Mesothelial cell of epicardium (in vitro differentiated cells): ENCODE measurements at regions not wholly inside any gene's neighbourhood (a gene's known extent, or its start where the extent isn't known, plus 50 kb on each side); places are given as distances from the start of the nearest gene placed in this dataset.

Source experiments
- DNase-seq, 2 experiments: peaks; one replicate each; pipeline ENCODE4 v3.0.0; 2021; ENCODE audit warnings: low spot score in 2 of 2; ENCODE audit not compliant: unreplicated experiment in 2 of 2
- H3K27ac Mint-ChIP-seq: 2 replicates; pipeline ENCODE4 v1.8.0; 2021; ENCODE audit warnings: mixed read lengths
- H3K27me3 Mint-ChIP-seq: 2 replicates; pipeline ENCODE4 v1.8.0; 2021; ENCODE audit warnings: low read depth, mixed read lengths
- H3K36me3 Mint-ChIP-seq: 2 replicates; pipeline ENCODE4 v1.8.0; 2021; ENCODE audit warnings: mixed read lengths
- H3K4me1 Mint-ChIP-seq: 2 replicates; pipeline ENCODE4 v1.8.0; 2021; ENCODE audit warnings: mixed read lengths
- H3K4me3 Mint-ChIP-seq: 2 replicates; pipeline ENCODE4 v1.8.0; 2021; ENCODE audit warnings: mild to moderate bottlenecking, moderate library complexity, mixed read lengths
- H3K9me3 Mint-ChIP-seq: 2 replicates; pipeline ENCODE4 v1.8.0; 2021; ENCODE audit warnings: mixed read lengths
- CTCF ChIP-seq: fragments of 200-600 bp; sonication (generic); IDR thresholded peaks from one replicate; pipeline ENCODE4 v1.5.0; 2021; ENCODE audit warnings: antibody characterized with exemption; ENCODE audit not compliant: unreplicated experiment

GRCh38 chr6:54516321-54516720, 208.1 kb downstream of the TINAG start:
- no peak for TF ChIP-seq CTCF
- Mint-ChIP-seq H3K36me3 (no peaks in the 10 kb centered on the region), H3K27ac (no peak overlapping the region), H3K27me3 (no peaks in the 10 kb centered on the region), H3K4me1 (no peaks in the 10 kb centered on the region), H3K4me3 (no peak overlapping the region), H3K9me3 (no peaks in the 10 kb centered on the region)
- DNase-seq: no peak

- H3K4me3 Mint-ChIP-seq: no peak overlapping the region
- no peaks in the 10 kb centered on the region for H3K27me3 Mint-ChIP-seq
- DNase-seq: no peak
- H3K4me1 Mint-ChIP-seq: no peaks in the 10 kb centered on the region
- no peak for TF ChIP-seq CTCF
- no peaks in the 10 kb centered on the region for H3K9me3 Mint-ChIP-seq
- no peak overlapping the region for H3K27ac Mint-ChIP-seq
- no peaks in the 10 kb centered on the region for H3K36me3 Mint-ChIP-seq
Measured at GRCh38 chr6:54519161-54519560, 210.9 kb downstream of the TINAG start.

GRCh38 chr6:54525731-54526130, 217.5 kb downstream of the TINAG start:
- Mint-ChIP-seq H3K9me3 (peaks cover 18% of the 10 kb centered on the region), H3K4me3 (no peak overlapping the region), H3K4me1 (no peaks in the 10 kb centered on the region), H3K27me3 (no peaks in the 10 kb centered on the region), H3K36me3 (peaks cover 4% of the 10 kb centered on the region), H3K27ac (no peak overlapping the region)
- no peak for TF ChIP-seq CTCF
- no peak for DNase-seq

GRCh38 chr6:54533567-54533966, 225.3 kb downstream of the TINAG start:
- no peak for TF ChIP-seq CTCF
- no peak for DNase-seq
- no peaks in the 10 kb centered on the region for H3K27me3 Mint-ChIP-seq
- H3K27ac Mint-ChIP-seq: no peak overlapping the region
- no peaks in the 10 kb centered on the region for H3K4me1 Mint-ChIP-seq
- H3K36me3 Mint-ChIP-seq: peaks cover under 1% of the 10 kb centered on the region
- peaks cover under 1% of the 10 kb centered on the region for H3K9me3 Mint-ChIP-seq
- H3K4me3 Mint-ChIP-seq: no peak overlapping the region

GRCh38 chr6:54535568-54535967, 227.3 kb downstream of the TINAG start:
- H3K4me1 Mint-ChIP-seq: no peaks in the 10 kb centered on the region
- no peak overlapping the region for H3K27ac Mint-ChIP-seq
- no peak for TF ChIP-seq CTCF
- no peaks in the 10 kb centered on the region for H3K27me3 Mint-ChIP-seq
- H3K36me3 Mint-ChIP-seq: no peaks in the 10 kb centered on the region
- DNase-seq: no peak
- no peak overlapping the region for H3K4me3 Mint-ChIP-seq
- H3K9me3 Mint-ChIP-seq: no peaks in the 10 kb centered on the region

GRCh38 chr6:54541541-54541940, 233.3 kb downstream of the TINAG start:
- Mint-ChIP-seq H3K9me3 (peaks cover 11% of the 10 kb centered on the region), H3K4me1 (no peaks in the 10 kb centered on the region), H3K4me3 (no peak overlapping the region), H3K27ac (no peak overlapping the region), H3K36me3 (no peaks in the 10 kb centered on the region), H3K27me3 (no peaks in the 10 kb centered on the region)
- no peak for DNase-seq
- TF ChIP-seq CTCF: no peak
